Pancreas (tissue), 10 donors: ENCODE measurements at regions not wholly inside any gene's neighbourhood (a gene's known extent, or its start where the extent isn't known, plus 50 kb on each side); places are given as distances from the start of the nearest gene placed in this dataset.

Experiments used
- ATAC-seq, 4 donors: fragments of 200-7000 bp; cut with Tn5 transposase; one replicate each; pipeline versions ENCODE4 v1.8.0 to v1.9.1; 2020; ENCODE audit warnings: mild to moderate bottlenecking in 4 of 4, moderate library complexity in 4 of 4
- DNase-seq, 6 donors: peaks; one replicate each; pipeline ENCODE4 v3.0.0-alpha.2; 2020
- FAIRE-seq: peaks from 2 replicates; lab custom pipeline; 2012; peaks lifted over from hg19 to GRCh38; lab: Jason Lieb, UNC
- H3K27ac ChIP-seq, 4 donors: fragments of 200-600 bp; sonication (generic); 1 replicate in 3 of 4; 2 replicates in 1 of 4; pipeline versions ENCODE4 v1.5.0 to v1.8.0; 2020
- H3K27me3 ChIP-seq, 4 donors: fragments of 200-600 bp; one replicate each; pipeline ENCODE4 v1.8.0; 2021
- H3K36me3 ChIP-seq, 3 donors: fragments of 200-600 bp; sonication (generic) in 1 of 3; one replicate each; pipeline versions ENCODE4 v1.5.0 to v1.8.0; 2020 to 2021
- H3K4me1 ChIP-seq, 3 donors: fragments of 200-600 bp; one replicate each; pipeline ENCODE4 v1.8.0; 2021
- H3K4me3 ChIP-seq, 4 donors: fragments of 200-600 bp; sonication (generic) in 2 of 4; one replicate each; pipeline versions ENCODE4 v1.5.0 to v1.8.0; 2020 to 2021
- H3K9me3 ChIP-seq, 4 donors: fragments of 200-600 bp; one replicate each; pipeline ENCODE4 v1.8.0; 2021
- CTCF ChIP-seq, 4 donors: fragments of 200-600 bp; sonication (generic) in 3 of 4; IDR thresholded peaks; one replicate each; pipeline versions ENCODE4 v1.5.0 to v1.8.0; 2021; ENCODE audit warnings: antibody characterized with exemption in 4 of 4
- WGBS, 2 donors: extraction: QIAGEN DNeasy Blood & Tissue Kit; methylation state at CpG; one replicate each; pipeline ENCODE4 v1.1.7; 2013; 5-methylcytosine and 5-hydroxymethylcytosine counted together
- intact Hi-C, 3 donors: fragments of 100-400 bp; cut with DNase I; formaldehyde crosslinking; loops; one replicate each; pipeline versions ENCODE4 v1.11.1 to v1.14.2; 2022
- donor health status: healthy with polysubstance abuse.
- donor health status: DM: no; HTN: no; CAD: no; lungs with moderate emphysema.
- donor health status: DM: no; HTN: no; CAD: no.
- donor health status: control.
- donor health status: control.
- donor health status: Bipolar disorder and iron deficiency.
- donor health status: DM: yes; HTN: yes; CAD: no.
- donor health status: DM: no; HTN: no; CAD: no.
- donor health status: DM: no; HTN: no; CAD: no.
- donor health status: DM: yes; HTN: yes; CAD: no.

GRCh38 chr10:128990986-128991385, 476.1 kb upstream of the MGMT start:
- Histone ChIP-seq H3K36me3 (no peaks in the 10 kb centered on the region), H3K27ac (no peak overlapping the region), H3K4me1 (no peaks in the 10 kb centered on the region), H3K27me3 (no peaks in the 10 kb centered on the region), H3K4me3 (no peak overlapping the region), H3K9me3 (no peaks in the 10 kb centered on the region)
- TF ChIP-seq CTCF (IDR thresholded peaks at IDR 0.05) = no peak
- ATAC-seq (no peak), FAIRE-seq (no peak), DNase-seq (no peak)
- 83 to 87% methylated on average over 17 of the region's 17 CpGs for WGBS, 2 donors
- intact Hi-C loops = no loop called here

- no peak for TF ChIP-seq CTCF (IDR thresholded peaks at IDR 0.05)
- FAIRE-seq (no peak), ATAC-seq (no peak), DNase-seq (no peak)
- no peaks in the 10 kb centered on the region for H3K4me1 ChIP-seq
- no peaks in the 10 kb centered on the region for H3K9me3 ChIP-seq
- no peaks in the 10 kb centered on the region for H3K27me3 ChIP-seq
- H3K36me3 ChIP-seq = no peaks in the 10 kb centered on the region
- intact Hi-C loops = no loop called here
- no peak overlapping the region for H3K27ac ChIP-seq
- whole genome bisulfite sequencing, 2 donors = 49 to 66% methylated on average over 5 of the region's 5 CpGs
- no peak overlapping the region for H3K4me3 ChIP-seq
Measured at GRCh38 chr10:128992770-128993169, 474.3 kb upstream of the MGMT start.

GRCh38 chr10:128993443-128993842, 473.6 kb upstream of the MGMT start:
- H3K27me3 ChIP-seq = no peaks in the 10 kb centered on the region
- H3K4me1 ChIP-seq = no peaks in the 10 kb centered on the region
- no peak for FAIRE-seq
- ATAC-seq = no peak
- intact Hi-C loops = no loop called here
- no peak for DNase-seq
- no peak for TF ChIP-seq CTCF (IDR thresholded peaks at IDR 0.05)
- no peaks in the 10 kb centered on the region for H3K9me3 ChIP-seq
- no peaks in the 10 kb centered on the region for H3K36me3 ChIP-seq
- no peak overlapping the region for H3K4me3 ChIP-seq
- no peak overlapping the region for H3K27ac ChIP-seq
- 67 to 85% methylated on average over 8 of the region's 8 CpGs for WGBS, 2 donors

DNA sequence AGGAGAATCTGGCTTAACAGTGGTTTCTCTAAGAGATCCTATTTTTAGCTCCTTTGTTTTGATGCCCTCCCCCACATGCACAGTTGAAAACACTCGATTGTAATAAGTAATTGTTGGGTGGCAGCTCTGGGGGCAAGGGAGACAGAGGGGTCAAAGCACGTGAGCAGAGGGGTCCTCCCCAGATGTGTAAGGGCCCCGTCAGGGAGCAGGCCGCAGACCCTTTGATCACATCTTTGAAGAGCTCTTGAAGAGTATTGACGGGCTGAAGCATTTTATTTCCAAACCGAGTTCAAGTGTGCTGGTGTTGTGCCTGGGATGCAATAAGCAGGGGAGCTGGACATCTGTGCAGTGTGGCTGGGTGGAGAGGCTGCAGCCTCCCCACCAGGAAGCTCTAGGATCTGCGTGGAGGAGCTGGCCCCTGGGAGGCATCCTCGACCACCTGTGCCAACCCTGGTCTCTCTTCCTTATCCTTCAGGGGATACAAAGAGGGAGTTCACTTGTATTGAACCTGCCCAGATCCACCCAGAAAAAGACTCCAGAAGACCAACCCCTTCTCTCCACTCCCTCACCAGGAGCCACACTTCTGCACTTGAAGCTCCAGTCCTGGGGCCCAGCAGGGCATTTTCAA, 473.0 kb upstream of the MGMT start:
- WGBS, 2 donors = 57 to 61% methylated on average over 8 of the region's 8 CpGs
- ATAC-seq = no peak

More for the DNA sequence above, 473.0 kb upstream of the MGMT start:
- no peaks in the 10 kb centered on the region for H3K36me3 ChIP-seq
- TF ChIP-seq CTCF (IDR thresholded peaks at IDR 0.05) = no peak
- H3K4me1 ChIP-seq = no peaks in the 10 kb centered on the region
- no peaks in the 10 kb centered on the region for H3K27me3 ChIP-seq
- DNase-seq (no peak), FAIRE-seq (no peak)
- no peak overlapping the region for H3K27ac ChIP-seq
- H3K9me3 ChIP-seq = no peaks in the 10 kb centered on the region
- intact Hi-C loops = no loop called here
- no peak overlapping the region for H3K4me3 ChIP-seq
